SK-N-SH (cell line): ENCODE measurements at regions not wholly inside any gene's neighbourhood (a gene's known extent, or its start where the extent isn't known, plus 50 kb on each side); places are given as distances from the start of the nearest gene placed in this dataset.

Source experiments
- CTCF ChIA-PET: fragments of 300-600, 350-600 bp; formaldehyde crosslinking; extraction: SDS; loops from one replicate; lab custom pipeline; 2021; lab: Yijun Ruan, JAX
- POLR2A ChIA-PET: fragments of 350-600 bp; sonication (Branson Sonifier 250); formaldehyde crosslinking; extraction: SDS; loops from one replicate; lab custom pipeline; 2020; ENCODE audit warnings: antibody characterized with exemption, inconsistent platforms; lab: Yijun Ruan, JAX
- DNase-seq: peaks from one replicate; pipeline ENCODE4 v3.0.0; 2012
- H2AFZ ChIP-seq: fragments of 200-600 bp; sonication (generic); 2 replicates; pipeline ENCODE4 v1.8.1; 2016; ENCODE audit warnings: antibody characterized with exemption, mild to moderate bottlenecking, low read depth
- H3F3A ChIP-seq: fragments of 200-600 bp; sonication (generic); replicated peaks from 2 replicates; pipeline ENCODE3; 2016; ENCODE audit warnings: antibody characterized with exemption, mild to moderate bottlenecking; ENCODE audit not compliant: insufficient read depth
- H3K27ac ChIP-seq, 2 experiments: fragments of 200-500 bp in 1 of 2; fragments of 200-600 bp in 1 of 2; sonication (Bioruptor generic) in 1 of 2; sonication (generic), shearing (Covaris generic) in 1 of 2; 2 replicates each; pipeline versions ENCODE4 v1.5.1 to v1.6.1; 2014 to 2016; ENCODE audit warnings: low read depth in 2 of 2, inconsistent platforms in 1 of 2, low read length in 1 of 2, mild to moderate bottlenecking in 1 of 2, mixed read lengths in 1 of 2
- H3K27me3 ChIP-seq: fragments of 200-600 bp; sonication (generic), shearing (Covaris generic); 2 replicates; pipeline ENCODE4 v1.6.1; 2016; ENCODE audit warnings: mixed run types; ENCODE audit not compliant: insufficient read depth
- H3K36me3 ChIP-seq, 2 experiments: fragments of 200-500 bp in 1 of 2; fragments of 200-600 bp in 1 of 2; sonication (Bioruptor generic) in 1 of 2; sonication (generic) in 1 of 2; replicated peaks in 1 of 2; 2 replicates each; pipeline versions ENCODE3 to v1.5.1; 2014 to 2016; ENCODE audit warnings: low read length in 1 of 2, mild to moderate bottlenecking in 1 of 2; ENCODE audit not compliant: insufficient read depth in 2 of 2, control insufficient read depth in 1 of 2
- H3K4me1 ChIP-seq, 2 experiments: fragments of 200-500 bp in 1 of 2; fragments of 200-600 bp in 1 of 2; sonication (Bioruptor generic) in 1 of 2; sonication (generic), shearing (Covaris generic) in 1 of 2; 2 replicates each; pipeline versions ENCODE4 v1.5.1 to v1.6.1; 2014 to 2016; ENCODE audit warnings: low read depth in 1 of 2, low read length in 1 of 2, mixed run types in 1 of 2; ENCODE audit not compliant: insufficient read depth in 2 of 2, control insufficient read depth in 1 of 2
- H3K4me2 ChIP-seq: fragments of 200-600 bp; sonication (generic), shearing (Covaris generic); 2 replicates; pipeline ENCODE4 v1.6.1; 2017; ENCODE audit warnings: mixed run types
- H3K4me3 ChIP-seq, 2 experiments: fragments of 200-500 bp in 1 of 2; fragments of 200-600 bp in 1 of 2; sonication (Bioruptor generic) in 1 of 2; sonication (generic), shearing (Covaris generic) in 1 of 2; 2 replicates each; pipeline versions ENCODE4 v1.5.1 to v1.8.1; 2014 to 2016; ENCODE audit warnings: low read depth in 2 of 2, inconsistent platforms in 1 of 2, low read length in 1 of 2, mild to moderate bottlenecking in 1 of 2, mixed read lengths in 1 of 2, moderate library complexity in 1 of 2
- H3K79me2 ChIP-seq: fragments of 200-600 bp; sonication (generic); 2 replicates; pipeline ENCODE4 v1.8.1; 2017; ENCODE audit warnings: mild to moderate bottlenecking; ENCODE audit not compliant: insufficient read depth
- H3K9ac ChIP-seq: fragments of 200-600 bp; sonication (generic); 2 replicates; pipeline ENCODE4 v1.6.1; 2017; ENCODE audit warnings: mixed run types
- H3K9me2 ChIP-seq: fragments of 200-600 bp; sonication (generic); 2 replicates; pipeline ENCODE4 v1.6.1; 2017; ENCODE audit warnings: mixed run types
- H3K9me3 ChIP-seq: fragments of 200-600 bp; sonication (generic); 2 replicates; pipeline ENCODE4 v1.6.1; 2017; ENCODE audit warnings: mixed run types, mild to moderate bottlenecking, moderate library complexity
- H4K20me1 ChIP-seq: fragments of 200-600 bp; sonication (generic); 2 replicates; pipeline ENCODE4 v1.6.1; 2017; ENCODE audit warnings: mild to moderate bottlenecking, mixed run types; ENCODE audit not compliant: insufficient read depth
- EP300 ChIP-seq, 2 experiments: IDR thresholded peaks; 2 replicates each; pipeline versions ENCODE4 v1.4.0 to v1.6.1; 2012; ENCODE audit warnings: borderline replicate concordance in 1 of 2, low read depth in 1 of 2, low read length in 1 of 2
- EZH2phosphoT487 ChIP-seq: fragments of 200-600 bp; sonication (generic); IDR thresholded peaks from 2 replicates; pipeline ENCODE4 v1.6.1; 2017; ENCODE audit warnings: low read depth, mixed run types, mild to moderate bottlenecking, antibody characterized with exemption, moderate library complexity, borderline replicate concordance
- GABPA ChIP-seq: IDR thresholded peaks from 2 replicates; pipeline ENCODE4 v1.4.0; 2012; ENCODE audit warnings: low read depth, mild to moderate bottlenecking
- GATA2 ChIP-seq: sonication (generic); formaldehyde crosslinking; IDR thresholded peaks from 2 replicates; pipeline ENCODE4 v1.5.0; 2020; ENCODE audit warnings: mild to moderate bottlenecking, missing genetic modification reagents
- IRF3 ChIP-seq: fragments of 150-350 bp; IDR thresholded peaks from 2 replicates; pipeline ENCODE4 v1.6.1; 2016; ENCODE audit warnings: mild to moderate bottlenecking, low read depth, low read length
- MAX ChIP-seq: IDR thresholded peaks from 2 replicates; pipeline ENCODE4 v1.4.0; 2012; ENCODE audit warnings: low read depth
- MEF2A ChIP-seq: IDR thresholded peaks from 2 replicates; pipeline ENCODE4 v1.4.0; 2012; ENCODE audit warnings: low read depth, borderline replicate concordance
- MXI1 ChIP-seq: IDR thresholded peaks from 2 replicates; pipeline ENCODE4 v1.6.1; 2012; ENCODE audit warnings: mild to moderate bottlenecking, low read depth, low read length, improper control_type of control experiment
- NFIC ChIP-seq: IDR thresholded peaks from 2 replicates; pipeline ENCODE4 v1.4.0; 2012; ENCODE audit warnings: borderline replicate concordance
- NRF1 ChIP-seq: IDR thresholded peaks from 2 replicates; pipeline ENCODE4 v1.6.1; 2012; ENCODE audit warnings: low read depth, mild to moderate bottlenecking, low read length
- POLR2AphosphoS5 ChIP-seq: IDR thresholded peaks from 2 replicates; pipeline ENCODE4 v1.6.1; 2012; ENCODE audit warnings: low read depth, low read length
- RAD21 ChIP-seq: IDR thresholded peaks from 2 replicates; pipeline ENCODE4 v1.6.1; 2012; ENCODE audit warnings: mild to moderate bottlenecking, low read length
- RCOR1 ChIP-seq: fragments of 150-350 bp; IDR thresholded peaks from 2 replicates; pipeline ENCODE4 v1.6.1; 2017; ENCODE audit warnings: antibody characterized with exemption, low read length
- REST ChIP-seq: IDR thresholded peaks from 2 replicates; pipeline ENCODE4 v1.6.1; 2012; ENCODE audit warnings: mild to moderate bottlenecking, low read depth, low read length, moderate library complexity
- RXRA ChIP-seq: IDR thresholded peaks from 2 replicates; pipeline ENCODE4 v1.4.0; 2012; ENCODE audit warnings: low read depth, mild to moderate bottlenecking, borderline replicate concordance
- SMC3 ChIP-seq: IDR thresholded peaks from 2 replicates; pipeline ENCODE4 v1.6.1; 2012; ENCODE audit warnings: low read depth, low read length, improper control_type of control experiment
- TAF1 ChIP-seq: IDR thresholded peaks from 2 replicates; pipeline ENCODE4 v1.6.1; 2012; ENCODE audit warnings: low read depth, mild to moderate bottlenecking, low read length, moderate library complexity, borderline replicate concordance
- TCF12 ChIP-seq: IDR thresholded peaks from 2 replicates; pipeline ENCODE4 v1.4.0; 2012
- TEAD4 ChIP-seq: IDR thresholded peaks from 2 replicates; pipeline ENCODE4 v1.4.0; 2012; ENCODE audit warnings: mild to moderate bottlenecking, borderline replicate concordance; ENCODE audit not compliant: insufficient read depth
- YY1 ChIP-seq: IDR thresholded peaks from 2 replicates; pipeline ENCODE4 v1.4.0; 2012; ENCODE audit warnings: low read depth, mild to moderate bottlenecking
- WGBS: methylation state at CpG from one replicate; pipeline ENCODE4 v1.1.6; 2017; ENCODE audit warnings: low lambda C conversion rate; 5-methylcytosine and 5-hydroxymethylcytosine counted together

GRCh38 chr6:138638604-138639003 is 135.0 kb upstream of the CCDC28A start:
- peaks cover 11% of the 10 kb centered on the region; the same call in 1 of the 2 replicates for H3K27me3 ChIP-seq
- H3K9me3 ChIP-seq: no peaks in the 10 kb centered on the region
- no peak overlapping the region for H3K4me3 ChIP-seq
- CTCF ChIA-PET: interaction anchor here (0.7 kb wide), 1 partner anchor 13 kb away, joined by 3 read pairs; no protein-coding TSS in a partner anchor
- H4K20me1 ChIP-seq: no peaks in the 10 kb centered on the region
- no peak overlapping the region for H2AFZ ChIP-seq
- POLR2A ChIA-PET: no interaction called here
- WGBS: 9% methylated on average over 3 of the region's 3 CpGs
- TF ChIP-seq MXI1: no peak
- TF ChIP-seq TAF1: no peak
- TF ChIP-seq IRF3: no peak
- no peak for TF ChIP-seq EP300 (IDR thresholded peaks at IDR 0.05; ENCODE audit: borderline replicate concordance in 1 of 2, low read depth in 1 of 2, low read length in 1 of 2)
- TF ChIP-seq RAD21: no peak
- H3K4me1 ChIP-seq: no peaks in the 10 kb centered on the region
- no peaks in the 10 kb centered on the region for H3K36me3 ChIP-seq
- DNase-seq: no peak
- no peaks in the 10 kb centered on the region for H3K9me2 ChIP-seq
- H3K27ac ChIP-seq: no peak overlapping the region
- no peaks in the 10 kb centered on the region for H3K79me2 ChIP-seq
- H3K9ac ChIP-seq: no peak overlapping the region
- no peak overlapping the region for H3K4me2 ChIP-seq
- no peaks in the 10 kb centered on the region for H3F3A ChIP-seq

- TF ChIP-seq TCF12 (no peak), NRF1 (no peak), TEAD4 (no peak), SMC3 (no peak), TAF1 (no peak), RCOR1 (no peak), EZH2phosphoT487 (no peak), MEF2A (no peak), POLR2AphosphoS5 (no peak), MAX (no peak), GABPA (no peak), REST (no peak), MXI1 (no peak), NFIC (no peak), RXRA (no peak), YY1 (no peak), IRF3 (no peak), EP300 (IDR thresholded peaks at IDR 0.05; ENCODE audit: borderline replicate concordance in 1 of 2, low read depth in 1 of 2, low read length in 1 of 2) (no peak), GATA2 (CRISPR knock-in tag) (no peak)
- Histone ChIP-seq H3K27me3 (peaks cover 11% of the 10 kb centered on the region; the same call in 1 of the 2 replicates), H3K36me3 (no peaks in the 10 kb centered on the region), H3F3A (no peaks in the 10 kb centered on the region), H2AFZ (no peak overlapping the region), H3K4me1 (no peaks in the 10 kb centered on the region), H3K9me3 (no peaks in the 10 kb centered on the region), H3K9me2 (no peaks in the 10 kb centered on the region), H4K20me1 (no peaks in the 10 kb centered on the region), H3K27ac (no peak overlapping the region), H3K4me3 (no peak overlapping the region), H3K4me2 (no peak overlapping the region), H3K79me2 (no peaks in the 10 kb centered on the region), H3K9ac (no peak overlapping the region)
- DNase-seq: no peak
- ChIA-PET CTCF (interaction anchor here (0.5 to 1.3 kb wide), 4 partner anchors 11 to 725 kb away, joined by 3 to 4 read pairs (median 3); no protein-coding TSS in a partner anchor), POLR2A (no interaction called here)
- WGBS: 8% methylated on average over 2 of the region's 2 CpGs
Observed at GRCh38 chr6:138640028-138640427, 133.5 kb upstream of the CCDC28A start.
